GM18505 (cell line): ENCODE measurements at regions not wholly inside any gene's neighbourhood (a gene's known extent, or its start where the extent isn't known, plus 50 kb on each side); places are given as distances from the start of the nearest gene placed in this dataset.

Source experiments
- ATAC-seq: cut with Tn5 transposase; IDR thresholded peaks from one replicate; pipeline ENCODE4 v1.9.1; 2021; ENCODE audit not compliant: unreplicated experiment
- POLR2A ChIP-seq: IDR thresholded peaks from 4 replicates; pipeline ENCODE4 v1.6.1; 2011; ENCODE audit warnings: borderline replicate concordance; ENCODE audit not compliant: insufficient read depth, insufficient read length; ENCODE audit errors: extremely low read depth

- no peak for TF ChIP-seq POLR2A
- no peak for ATAC-seq
Measured at GRCh38 chr11:112580864-112581263, 320.2 kb upstream of the PLET1 start.

GRCh38 chr11:112581747-112582146 is 321.1 kb upstream of the PLET1 start:
- no peak for TF ChIP-seq POLR2A

GRCh38 chr11:112582366-112582765 is 321.7 kb upstream of the PLET1 start:
- no peak for ATAC-seq
- no peak for TF ChIP-seq POLR2A

More at GRCh38 chr11:112581747-112582146, 321.1 kb upstream of the PLET1 start:
- ATAC-seq, result no peak

- ATAC-seq, result peak; percentile 85
- TF ChIP-seq POLR2A, result no peak
Measured at GRCh38 chr11:112583261-112583893, 322.7 kb upstream of the PLET1 start.

- ATAC-seq, result no peak
- TF ChIP-seq POLR2A, result no peak
Measured at GRCh38 chr11:112584672-112585071, 324.0 kb upstream of the PLET1 start.

- ATAC-seq, result no peak
- no peak for TF ChIP-seq POLR2A
Measured at GRCh38 chr11:112587664-112588063, 327.0 kb upstream of the PLET1 start.

- ATAC-seq, result no peak
Measured at GRCh38 chr11:112588252-112588694, 327.6 kb upstream of the PLET1 start.

GRCh38 chr11:112589155-112589554 is 328.5 kb upstream of the PLET1 start:
- TF ChIP-seq POLR2A, result no peak
- no peak for ATAC-seq

More at GRCh38 chr11:112588252-112588694, 327.6 kb upstream of the PLET1 start:
- TF ChIP-seq POLR2A, result no peak

GRCh38 chr11:112590764-112591163 is 330.1 kb upstream of the PLET1 start:
- no peak for ATAC-seq
- no peak for TF ChIP-seq POLR2A

- no peak for ATAC-seq
- no peak for TF ChIP-seq POLR2A
Measured at GRCh38 chr11:112593440-112593839, 332.8 kb upstream of the PLET1 start.

GRCh38 chr11:112596324-112596723 is 335.7 kb upstream of the PLET1 start:
- TF ChIP-seq POLR2A, result no peak
- no peak for ATAC-seq

- no peak for ATAC-seq
- no peak for TF ChIP-seq POLR2A
Measured at GRCh38 chr11:112597286-112597790, 336.7 kb upstream of the PLET1 start.

GRCh38 chr11:112599265-112599664 is 338.6 kb upstream of the PLET1 start:
- TF ChIP-seq POLR2A, result no peak
- ATAC-seq, result no peak

- ATAC-seq, result no peak
- no peak for TF ChIP-seq POLR2A
Measured at GRCh38 chr11:112599856-112600533, 339.3 kb upstream of the PLET1 start.
